A673 (cell line): ENCODE measurements at regions not wholly inside any gene's neighbourhood (a gene's known extent, or its start where the extent isn't known, plus 50 kb on each side); places are given as distances from the start of the nearest gene placed in this dataset.

Experiments used
- BruUV-seq: library from RNA; stranded (reverse); fragments of 400-500 nt; replicated peaks from 2 replicates; lab custom pipeline; 2021; lab: Mats Ljungman, UMichigan
- CTCF ChIA-PET: fragments of 300-600 bp; sonication (Branson Sonifier 250); formaldehyde crosslinking; loops from one replicate; lab custom pipeline; 2022; ENCODE audit warnings: antibody characterized with exemption; lab: Charles Lee
- POLR2A ChIA-PET: fragments of 300-600 bp; sonication (Branson Sonifier 250); formaldehyde crosslinking; loops from one replicate; lab custom pipeline; 2022; ENCODE audit warnings: antibody characterized with exemption; ENCODE audit not compliant: low non-redundant PET; lab: Charles Lee
- DNase-seq: peaks from one replicate; pipeline ENCODE4 v3.0.0-alpha.2; 2015; ENCODE audit warnings: low spot score
- H3K27ac ChIP-seq: fragments of 200-600 bp; sonication (generic); 2 replicates; pipeline ENCODE4 v1.5.1; 2016; ENCODE audit warnings: mixed run types, low read depth, mild to moderate bottlenecking, mixed read lengths, antibody characterized with exemption, low read length; ENCODE audit not compliant: poor library complexity, severe bottlenecking
- H3K27me3 ChIP-seq: fragments of 200-600 bp; sonication (generic); replicated peaks from 2 replicates; pipeline ENCODE4 v1.6.1; 2017; ENCODE audit warnings: mixed run types, low read depth, mild to moderate bottlenecking, mixed read lengths, antibody characterized with exemption, low read length; ENCODE audit not compliant: insufficient read depth, poor library complexity
- H3K36me3 ChIP-seq: fragments of 200-600 bp; sonication (generic); 2 replicates; pipeline ENCODE4 v1.6.1; 2016; ENCODE audit warnings: mixed run types, mild to moderate bottlenecking, mixed read lengths, antibody characterized with exemption, low read length; ENCODE audit not compliant: insufficient read depth, poor library complexity, severe bottlenecking
- H3K4me1 ChIP-seq: fragments of 200-600 bp; sonication (generic); 2 replicates; pipeline ENCODE4 v1.6.1; 2017; ENCODE audit warnings: mixed run types, mild to moderate bottlenecking, mixed read lengths, antibody characterized with exemption, low read length; ENCODE audit not compliant: insufficient read depth, poor library complexity, severe bottlenecking
- H3K4me3 ChIP-seq: fragments of 200-600 bp; sonication (generic); 2 replicates; pipeline ENCODE4 v1.5.1; 2016; ENCODE audit warnings: low read depth, mixed run types, mild to moderate bottlenecking, mixed read lengths, low read length; ENCODE audit not compliant: poor library complexity, severe bottlenecking
- H3K9me3 ChIP-seq: fragments of 200-600 bp; sonication (generic); 2 replicates; pipeline ENCODE4 v1.6.1; 2016; ENCODE audit warnings: mixed run types, low read depth, mild to moderate bottlenecking, mixed read lengths, antibody characterized with exemption, low read length; ENCODE audit not compliant: poor library complexity, severe bottlenecking
- CTCF ChIP-seq: fragments of 300-800, 200-600 bp; sonication (generic); conservative IDR thresholded peaks from 2 replicates; pipeline ENCODE4 v1.5.1; 2017; ENCODE audit warnings: low read depth, mild to moderate bottlenecking, antibody characterized with exemption, low read length, moderate library complexity, mixed read lengths
- EZH2 ChIP-seq: fragments of 200-600 bp; sonication (generic); IDR thresholded peaks from 2 replicates; pipeline ENCODE4 v1.6.1; 2017; ENCODE audit warnings: borderline replicate concordance, low read depth, mild to moderate bottlenecking, mixed read lengths, antibody characterized with exemption, low read length; ENCODE audit not compliant: poor library complexity, severe bottlenecking
- intact Hi-C: fragments of 100-400 bp; cut with micrococcal nuclease; formaldehyde crosslinking; loops from one replicate; pipeline ENCODE4 v1.10.0; 2022; ENCODE audit not compliant: unreplicated experiment

GRCh38 chr2:100211521-100211920 lies 69.1 kb upstream of the AFF3 start:
- H3K27ac ChIP-seq: no peak overlapping the region
- H3K9me3 ChIP-seq: no peaks in the 10 kb centered on the region
- ChIA-PET CTCF (no interaction called here), POLR2A (no interaction called here)
- H3K36me3 ChIP-seq: no peaks in the 10 kb centered on the region
- no TSS peak for BruUV-seq
- H3K27me3 ChIP-seq: peaks cover 17% of the 10 kb centered on the region
- H3K4me3 ChIP-seq: no peak overlapping the region
- DNase-seq: no peak
- TF ChIP-seq CTCF (no peak), EZH2 (no peak)
- intact Hi-C loops: no loop called here
- no peaks in the 10 kb centered on the region for H3K4me1 ChIP-seq

GRCh38 chr2:100208141-100208770 lies 65.9 kb upstream of the AFF3 start:
- CTCF ChIA-PET: no interaction called here

GRCh38 chr2:100207411-100207885 lies 65.1 kb upstream of the AFF3 start:
- intact Hi-C loops: no loop called here
- H3K4me3 ChIP-seq: no peak overlapping the region
- TF ChIP-seq CTCF: no peak
- TF ChIP-seq EZH2: no peak
- H3K4me1 ChIP-seq: no peaks in the 10 kb centered on the region
- peaks cover 26% of the 10 kb centered on the region for H3K27me3 ChIP-seq
- H3K27ac ChIP-seq: no peak overlapping the region
- ChIA-PET POLR2A (no interaction called here), CTCF (no interaction called here)
- H3K36me3 ChIP-seq: no peaks in the 10 kb centered on the region
- no peaks in the 10 kb centered on the region for H3K9me3 ChIP-seq
- no peak for DNase-seq
- no TSS peak for BruUV-seq

More at GRCh38 chr2:100208141-100208770, 65.9 kb upstream of the AFF3 start:
- Histone ChIP-seq H3K27me3 (peaks cover 26% of the 10 kb centered on the region), H3K4me3 (no peak overlapping the region), H3K9me3 (no peaks in the 10 kb centered on the region), H3K36me3 (no peaks in the 10 kb centered on the region), H3K27ac (no peak overlapping the region), H3K4me1 (no peaks in the 10 kb centered on the region)
- intact Hi-C loops: no loop called here
- no peak for DNase-seq
- BruUV-seq: no TSS peak
- TF ChIP-seq CTCF (no peak), EZH2 (no peak)
- POLR2A ChIA-PET: no interaction called here
